Cardiac septum (tissue), 1 donor: ENCODE measurements at regions not wholly inside any gene's neighbourhood (a gene's known extent, or its start where the extent isn't known, plus 50 kb on each side); places are given as distances from the start of the nearest gene placed in this dataset.

Experiments
- DNase-seq: peaks from one replicate; pipeline ENCODE4 v3.0.0-alpha.2; 2020; ENCODE audit warnings: low spot score
- intact Hi-C: fragments of 100-400 bp; cut with DNase I; formaldehyde crosslinking; loops from one replicate; pipeline ENCODE4 v1.14.0; 2022
- donor health status: DM: no; HTN: no; CAD: no.

GRCh38 chr2:60091266-60091665, 462.2 kb downstream of the BCL11A start:
- DNase-seq, result no peak

GRCh38 chr2:60079562-60079961, 473.9 kb downstream of the BCL11A start:
- intact Hi-C loops, result no loop called here
- DNase-seq, result no peak

More at GRCh38 chr2:60091266-60091665, 462.2 kb downstream of the BCL11A start:
- intact Hi-C loops, result no loop called here

DNA sequence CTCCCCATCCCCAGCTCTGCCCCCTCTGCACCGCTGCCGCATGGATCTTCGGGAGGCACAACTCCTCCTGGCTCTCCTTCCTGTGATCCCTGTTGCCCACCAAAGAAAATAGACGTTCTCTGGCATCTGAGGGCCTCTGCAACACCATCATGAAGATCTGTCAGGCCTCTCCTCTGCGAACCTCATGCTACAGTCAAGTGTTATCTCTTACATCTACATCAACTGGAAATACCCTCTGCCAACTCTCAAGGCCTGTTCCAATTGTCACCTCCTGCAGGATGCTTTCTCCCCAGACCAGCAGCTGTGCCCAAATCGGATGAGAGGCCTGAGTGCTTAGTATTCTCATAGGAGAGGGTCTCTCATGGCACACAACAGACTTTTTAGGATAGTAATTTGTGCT, 478.4 kb downstream of the BCL11A start:
- no peak for DNase-seq
- intact Hi-C loops, result no loop called here

DNA sequence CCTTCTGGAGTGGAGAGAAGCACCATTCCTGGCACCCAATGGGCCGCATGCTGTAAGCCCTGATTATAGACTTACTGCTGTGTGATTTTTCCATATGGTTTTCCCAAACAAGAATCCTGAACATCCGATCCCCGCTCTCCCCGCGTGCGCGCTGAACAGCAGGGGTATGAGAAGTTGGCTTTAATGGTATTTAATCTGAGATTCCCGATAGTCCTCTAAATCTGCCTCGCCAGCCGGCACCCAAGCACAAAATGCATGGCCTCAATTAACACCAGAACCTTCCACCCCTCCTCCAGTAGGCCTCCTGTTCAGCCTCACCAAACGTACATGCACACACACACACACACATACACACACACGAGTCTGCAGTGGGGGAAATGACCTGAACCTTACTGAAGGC, 480.3 kb downstream of the BCL11A start:
- DNase-seq, result no peak
- intact Hi-C loops, result no loop called here

- intact Hi-C loops, result no loop called here
- no peak for DNase-seq
These were observed 480.8 kb downstream of the BCL11A start for GRCh38 chr2:60072609-60073008.

DNA sequence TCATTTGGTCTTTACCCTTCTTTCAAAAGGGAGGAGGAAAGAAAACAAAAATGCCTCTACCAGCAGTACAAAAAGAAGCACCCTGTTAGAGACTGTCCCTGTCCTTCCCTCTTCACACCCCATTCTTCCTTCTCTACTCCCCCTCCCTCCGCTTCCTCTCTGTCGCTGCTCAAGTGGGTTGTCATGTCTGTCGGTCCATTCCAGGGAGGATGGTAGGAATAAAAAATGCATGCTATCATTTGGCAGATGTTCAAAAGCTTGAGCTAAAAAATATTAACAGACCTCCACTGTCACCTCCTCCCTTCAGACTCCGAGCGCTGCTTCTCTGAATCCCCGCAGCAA, 482.0 kb downstream of the BCL11A start:
- intact Hi-C loops, result no loop called here
- no peak for DNase-seq

DNA sequence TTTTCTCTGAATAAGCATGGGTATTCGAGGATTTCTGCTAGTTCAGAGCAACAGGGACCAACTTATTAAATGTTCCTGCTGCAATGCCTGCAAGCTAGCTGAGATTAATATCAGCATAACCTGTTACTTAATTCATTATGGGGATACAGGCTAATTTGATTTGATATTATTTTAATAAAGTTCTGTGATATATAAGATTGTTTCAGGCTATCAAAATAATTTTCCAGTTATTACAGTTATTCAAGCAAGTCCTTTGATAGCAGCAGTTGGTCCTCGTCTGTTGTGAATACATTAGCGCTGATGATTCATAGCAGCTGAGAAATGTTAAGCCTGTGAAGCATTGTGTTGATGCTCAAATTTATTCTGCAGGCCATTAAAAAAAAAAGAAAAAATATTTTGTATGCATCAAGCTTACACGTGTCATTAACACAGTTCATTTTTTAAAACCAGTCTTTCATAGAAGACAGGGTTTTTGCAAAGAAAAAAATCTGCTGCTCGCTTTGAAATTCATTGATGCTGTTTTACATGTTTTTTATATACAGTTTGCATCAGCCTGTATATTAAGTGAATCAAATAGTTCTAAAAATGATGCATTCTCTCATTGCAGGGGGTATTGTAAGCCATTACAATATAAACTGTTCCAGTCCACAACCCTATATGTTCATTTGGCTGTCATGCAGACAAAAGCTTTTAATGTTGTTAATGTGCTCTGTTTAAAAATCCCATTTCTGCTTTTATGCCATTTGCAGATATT, 482.5 kb downstream of the BCL11A start:
- intact Hi-C loops, result no loop called here
- DNase-seq, result no peak

DNA sequence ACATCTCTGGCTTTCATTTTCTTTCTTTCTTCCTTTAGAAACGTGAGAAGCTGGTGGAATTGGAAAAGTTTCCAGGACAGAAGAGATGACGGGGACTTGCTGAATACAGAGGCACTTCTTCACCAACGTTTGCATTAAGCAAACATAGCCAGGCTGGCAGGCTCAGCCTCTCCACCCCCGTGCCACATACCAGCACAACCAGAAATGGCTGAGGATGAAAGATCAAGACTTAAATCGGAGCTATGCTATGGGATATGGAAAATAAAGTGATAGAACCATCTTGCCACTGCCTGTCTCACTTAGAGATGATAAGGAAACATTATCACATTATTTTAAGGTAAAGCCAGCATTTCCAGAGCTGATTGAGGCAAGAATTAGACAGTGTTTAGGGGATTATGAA, 483.3 kb downstream of the BCL11A start:
- intact Hi-C loops, result no loop called here
- DNase-seq, result no peak

GRCh38 chr2:60068755-60069154, 484.7 kb downstream of the BCL11A start:
- no peak for DNase-seq
- intact Hi-C loops, result no loop called here

DNA sequence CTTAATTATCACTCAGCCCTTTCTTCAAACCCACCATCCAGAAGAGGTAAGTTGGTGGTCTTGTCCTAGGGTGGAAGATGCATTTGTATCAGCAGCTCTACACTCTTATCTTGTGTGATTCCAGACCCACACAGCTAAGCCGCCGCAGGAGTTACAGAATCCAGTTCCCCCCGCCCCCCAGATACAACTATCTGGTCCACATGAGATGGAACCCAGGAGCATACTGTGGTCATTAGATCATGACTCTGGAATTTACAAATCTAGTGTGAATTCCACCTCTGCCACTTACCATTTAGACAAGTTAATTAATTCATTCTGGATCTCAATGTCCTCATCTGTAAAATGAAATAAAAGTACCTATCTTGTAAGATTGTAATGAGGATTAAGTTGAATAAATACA, 486.4 kb downstream of the BCL11A start:
- DNase-seq, result no peak
- intact Hi-C loops, result no loop called here

GRCh38 chr2:60066096-60066839, 487.2 kb downstream of the BCL11A start:
- intact Hi-C loops, result no loop called here
- DNase-seq, result no peak

DNA sequence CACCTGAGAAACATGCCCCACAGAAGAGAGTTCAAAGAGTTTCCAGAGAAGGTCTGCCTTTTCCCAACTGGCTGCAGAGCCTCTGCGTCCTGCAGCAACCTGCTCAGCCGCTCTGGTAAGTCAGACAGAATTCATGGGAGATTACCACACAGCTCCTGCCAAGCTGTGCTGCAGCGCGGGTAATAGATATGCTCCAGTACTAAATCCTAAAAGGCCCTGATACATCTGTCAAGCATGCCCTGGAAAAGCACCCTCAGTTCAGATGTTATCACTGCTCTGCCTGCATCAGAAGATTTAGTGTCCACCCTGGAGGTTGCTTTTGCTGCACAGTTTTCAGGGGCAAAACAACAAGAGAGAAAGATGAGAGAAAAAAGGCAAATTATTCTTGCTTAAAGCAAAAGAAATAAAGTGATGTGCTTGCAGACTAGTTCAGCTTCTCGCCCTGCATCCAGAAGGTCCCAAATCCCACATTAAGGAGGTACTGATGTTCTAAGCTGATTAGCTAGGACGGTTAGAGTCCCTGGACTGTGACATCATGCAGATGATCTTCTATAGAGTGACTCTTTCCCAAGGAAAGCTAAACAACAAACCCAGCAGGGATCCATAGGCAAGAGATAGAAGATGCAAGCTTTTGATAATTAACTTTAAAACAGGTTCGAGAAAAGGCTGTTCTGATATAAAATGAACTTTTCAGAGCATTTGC, 488.6 kb downstream of the BCL11A start:
- intact Hi-C loops, result no loop called here
- no peak for DNase-seq

DNA sequence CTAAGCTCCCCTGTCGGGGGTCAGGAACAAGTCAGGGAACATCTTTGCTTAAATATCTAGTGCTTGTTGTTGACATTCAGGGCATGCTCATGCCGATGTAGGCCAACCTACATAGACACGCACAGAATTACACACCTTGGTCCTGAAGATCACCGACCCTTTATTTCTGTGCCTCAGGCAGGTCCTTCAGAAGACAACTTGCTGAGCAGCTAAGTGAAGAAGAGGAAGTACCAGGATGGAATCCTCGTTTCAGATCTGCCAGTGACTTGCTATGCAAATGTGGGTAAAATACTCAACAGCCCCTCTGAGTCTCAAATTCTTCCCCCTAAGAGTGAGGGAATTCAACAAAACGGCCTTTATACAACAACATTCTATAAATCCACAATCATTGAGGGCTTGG, 494.7 kb downstream of the BCL11A start:
- no peak for DNase-seq
- intact Hi-C loops, result loop anchor here (5.0 kb wide), 1 partner anchor 494 kb away; the partner anchor contains the start of gene BCL11A

DNA sequence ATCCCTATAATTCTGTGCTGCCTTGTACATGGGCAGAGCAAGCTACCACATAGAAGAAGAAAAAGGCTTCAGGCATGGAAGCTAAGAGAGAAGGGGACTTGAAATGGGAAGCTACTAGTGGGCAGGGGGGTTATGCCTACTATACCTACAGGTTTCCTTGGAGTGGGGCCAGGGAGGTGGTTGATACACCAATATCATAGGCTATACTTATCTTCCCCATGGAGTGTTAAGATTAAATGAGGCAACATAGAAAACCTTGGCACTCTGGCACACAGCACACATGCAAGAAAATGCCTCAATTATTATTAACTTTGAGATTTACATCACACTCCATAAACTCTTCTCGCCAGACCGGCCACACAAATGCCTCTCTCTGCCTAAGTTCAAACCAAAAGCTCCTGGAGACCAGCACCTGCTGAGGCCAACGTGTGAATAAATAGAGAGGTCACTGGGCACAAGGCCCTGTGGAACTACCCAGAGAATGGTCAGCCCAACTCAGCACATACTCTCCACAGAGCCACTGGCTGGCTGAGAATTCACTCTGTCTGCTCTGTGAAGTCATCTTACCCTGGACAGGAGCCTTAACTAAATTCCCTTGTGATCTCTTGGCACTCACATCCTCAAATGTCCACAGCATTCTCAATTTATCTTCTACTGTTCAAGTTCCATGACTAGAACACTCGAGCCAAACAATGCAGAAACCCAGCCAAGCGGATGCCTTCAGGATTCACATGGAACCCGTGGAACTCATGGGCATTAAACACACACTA, 498.7 kb downstream of the BCL11A start:
- intact Hi-C loops, result loop anchor here (2.0 to 5.0 kb wide), 3 partner anchors 40 to 498 kb away; partner anchors contain the start of gene BCL11A
- DNase-seq, result peak; percentile 84

DNA sequence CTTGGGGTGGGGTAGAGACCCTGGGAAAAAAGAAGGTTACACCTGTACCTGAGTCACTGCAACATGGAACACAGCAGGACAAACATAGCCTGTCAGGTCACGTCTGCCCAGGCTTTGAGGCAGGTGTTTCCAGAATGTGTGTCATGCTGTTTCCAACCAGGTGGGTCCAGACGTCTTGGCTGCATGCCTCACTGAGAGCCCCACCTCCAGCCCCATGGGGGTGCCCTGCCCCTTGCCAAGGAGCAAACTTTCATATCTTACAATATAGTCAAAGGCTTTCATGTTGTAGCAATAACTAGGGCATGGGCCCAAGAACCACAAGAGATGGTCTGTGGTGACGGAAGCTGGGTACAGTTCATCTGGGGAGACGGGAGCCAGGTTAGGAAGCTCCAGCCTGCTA, 499.7 kb downstream of the BCL11A start:
- no peak for DNase-seq
- intact Hi-C loops, result loop anchor here (2.0 to 5.0 kb wide), 2 partner anchors 41 to 166 kb away; no protein-coding TSS in a partner anchor

GRCh38 chr2:60052601-60053000, 500.9 kb downstream of the BCL11A start:
- no peak for DNase-seq
- intact Hi-C loops, result loop anchor here (5.0 kb wide), 1 partner anchor 165 kb away; no protein-coding TSS in a partner anchor

DNA sequence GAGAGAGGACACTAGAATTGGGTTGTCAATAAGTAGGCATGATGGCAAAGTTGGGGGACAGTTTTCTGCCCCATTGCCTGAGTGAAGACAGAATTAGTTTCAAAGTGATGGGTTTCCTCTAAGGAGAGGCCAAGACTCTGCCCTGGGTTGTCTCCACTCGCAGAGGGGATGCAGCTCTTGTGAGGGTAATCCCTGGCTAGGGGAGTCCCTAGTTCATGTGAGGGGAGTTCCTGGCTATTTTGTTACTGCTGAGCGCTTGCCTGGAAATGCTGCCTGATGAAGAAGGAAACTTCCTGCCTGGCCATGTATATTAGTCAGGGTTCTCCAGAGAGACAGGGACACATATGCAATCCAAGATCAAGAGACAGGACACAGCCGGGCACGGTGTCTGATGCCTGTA, 501.5 kb downstream of the BCL11A start:
- intact Hi-C loops, result loop anchor here (5.0 kb wide), 1 partner anchor 165 kb away; no protein-coding TSS in a partner anchor

GRCh38 chr2:60047944-60048525, 505.4 kb downstream of the BCL11A start:
- DNase-seq, result no peak
- intact Hi-C loops, result no loop called here

More for the DNA sequence above, 501.5 kb downstream of the BCL11A start:
- no peak for DNase-seq

DNA sequence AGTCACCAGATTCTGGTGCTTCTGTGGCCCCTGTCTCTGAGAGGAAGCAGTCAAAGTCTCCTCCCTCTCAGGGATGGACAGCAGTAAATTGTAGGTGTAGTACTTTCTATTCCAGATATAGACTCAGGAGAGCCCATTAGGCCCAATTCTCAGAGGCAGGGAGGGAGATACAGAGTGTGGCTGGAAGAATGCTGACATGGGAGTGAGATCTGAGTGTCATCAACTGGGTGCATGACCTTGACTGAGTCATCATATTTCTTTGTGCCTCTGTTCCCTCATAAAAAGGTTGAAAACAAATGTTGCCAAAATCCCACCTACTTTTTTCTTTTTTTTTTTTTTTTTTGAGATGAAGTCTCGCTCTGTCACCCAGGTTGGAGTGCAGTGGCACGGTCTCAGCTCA, 506.1 kb downstream of the BCL11A start:
- intact Hi-C loops, result no loop called here
- DNase-seq, result no peak
